Activated CD4-positive, alpha-beta memory T cell treated with anti-CD3 and anti-CD28 coated beads for 36 hours (primary cell): ENCODE measurements at regions not wholly inside any gene's neighbourhood (a gene's known extent, or its start where the extent isn't known, plus 50 kb on each side); places are given as distances from the start of the nearest gene placed in this dataset.
"Not testable (repeated sequence)": the region's sequence is repeated elsewhere in the genome, so short reads cannot be mapped to it uniquely, and the experiment has no call there.

ENCODE experiments used
- CTCF ChIA-PET: fragments of 350-600 bp; sonication (Branson Sonifier 250); formaldehyde crosslinking; loops from one replicate; lab custom pipeline; 2021; ENCODE audit warnings: antibody characterized with exemption, inconsistent platforms; lab: Charles Lee
- POLR2A ChIA-PET: fragments of 350-600 bp; sonication (Branson Sonifier 250); formaldehyde crosslinking; loops from one replicate; lab custom pipeline; 2021; ENCODE audit warnings: antibody characterized with exemption; lab: Charles Lee
- DNase-seq: peaks from one replicate; pipeline ENCODE4 v3.0.0-alpha.2; 2020
- H3K27ac Mint-ChIP-seq: one replicate; pipeline ENCODE4 v1.8.0; 2021; ENCODE audit warnings: mixed read lengths
- H3K27me3 Mint-ChIP-seq: one replicate; pipeline ENCODE4 v1.8.0; 2021; ENCODE audit warnings: mixed read lengths
- H3K36me3 Mint-ChIP-seq: one replicate; pipeline ENCODE4 v1.8.0; 2021; ENCODE audit warnings: mixed read lengths
- H3K4me1 Mint-ChIP-seq: one replicate; pipeline ENCODE4 v1.8.0; 2021; ENCODE audit warnings: low read depth, mixed read lengths
- H3K4me3 Mint-ChIP-seq: one replicate; pipeline ENCODE4 v1.8.0; 2021; ENCODE audit warnings: mild to moderate bottlenecking, mixed read lengths
- H3K9me3 Mint-ChIP-seq: one replicate; pipeline ENCODE4 v1.8.0; 2021; ENCODE audit warnings: mixed read lengths
- intact Hi-C: fragments of 100-400 bp; cut with micrococcal nuclease; formaldehyde crosslinking; loops from one replicate; pipeline ENCODE4 v1.15.1; 2023

GRCh38 chr3:178186666-178187065 lies 349.6 kb upstream of the KCNMB2 start:
- DNase-seq, result no peak
- H3K36me3 Mint-ChIP-seq, result no peaks in the 10 kb centered on the region
- intact Hi-C loops, result no loop called here
- ChIA-PET CTCF (no interaction called here), POLR2A (no interaction called here)
- no peaks in the 10 kb centered on the region for H3K4me1 Mint-ChIP-seq
- H3K4me3 Mint-ChIP-seq, result no peak overlapping the region
- no peaks in the 10 kb centered on the region for H3K27me3 Mint-ChIP-seq
- no peak overlapping the region for H3K27ac Mint-ChIP-seq
- no peaks in the 10 kb centered on the region for H3K9me3 Mint-ChIP-seq

GRCh38 chr3:178189854-178190253 lies 346.4 kb upstream of the KCNMB2 start:
- Mint-ChIP-seq H3K9me3 (no peaks in the 10 kb centered on the region), H3K27me3 (no peaks in the 10 kb centered on the region), H3K27ac (no peak overlapping the region), H3K4me3 (no peak overlapping the region), H3K4me1 (peaks cover 4% of the 10 kb centered on the region), H3K36me3 (no peaks in the 10 kb centered on the region)
- POLR2A ChIA-PET, result no interaction called here
- intact Hi-C loops, result no loop called here
- DNase-seq, result no peak
- CTCF ChIA-PET, result no interaction called here

- Mint-ChIP-seq H3K4me3 (no peak overlapping the region), H3K9me3 (no peaks in the 10 kb centered on the region), H3K4me1 (peaks cover 4% of the 10 kb centered on the region), H3K27me3 (no peaks in the 10 kb centered on the region), H3K36me3 (no peaks in the 10 kb centered on the region), H3K27ac (no peak overlapping the region)
- ChIA-PET POLR2A (no interaction called here), CTCF (no interaction called here)
- intact Hi-C loops, result no loop called here
- DNase-seq, result no peak
Observed at GRCh38 chr3:178193846-178194245, 342.4 kb upstream of the KCNMB2 start.

- CTCF ChIA-PET, result no interaction called here
- no peaks in the 10 kb centered on the region for H3K36me3 Mint-ChIP-seq
- no peak for DNase-seq
- intact Hi-C loops, result no loop called here
- no peaks in the 10 kb centered on the region for H3K27me3 Mint-ChIP-seq
- POLR2A ChIA-PET, result no interaction called here
- no peak overlapping the region for H3K4me3 Mint-ChIP-seq
- no peaks in the 10 kb centered on the region for H3K9me3 Mint-ChIP-seq
- peaks cover 4% of the 10 kb centered on the region for H3K4me1 Mint-ChIP-seq
- no peak overlapping the region for H3K27ac Mint-ChIP-seq
Observed at GRCh38 chr3:178194539-178194938, 341.7 kb upstream of the KCNMB2 start.

GRCh38 chr3:178195824-178196223 lies 340.4 kb upstream of the KCNMB2 start:
- Mint-ChIP-seq H3K27ac (no peak overlapping the region), H3K36me3 (no peaks in the 10 kb centered on the region), H3K27me3 (no peaks in the 10 kb centered on the region), H3K4me1 (peaks cover 4% of the 10 kb centered on the region), H3K4me3 (no peak overlapping the region), H3K9me3 (no peaks in the 10 kb centered on the region)
- ChIA-PET CTCF (no interaction called here), POLR2A (no interaction called here)
- intact Hi-C loops, result no loop called here
- DNase-seq, result no peak

- POLR2A ChIA-PET, result no interaction called here
- CTCF ChIA-PET, result no interaction called here
- DNase-seq, result no peak
- Mint-ChIP-seq H3K27ac (no peak overlapping the region), H3K4me1 (peaks cover 4% of the 10 kb centered on the region), H3K27me3 (no peaks in the 10 kb centered on the region), H3K36me3 (no peaks in the 10 kb centered on the region), H3K4me3 (no peak overlapping the region), H3K9me3 (no peaks in the 10 kb centered on the region)
- intact Hi-C loops, result no loop called here
Observed at GRCh38 chr3:178198329-178198728, 337.9 kb upstream of the KCNMB2 start.

- CTCF ChIA-PET, result no interaction called here
- no peaks in the 10 kb centered on the region for H3K36me3 Mint-ChIP-seq
Observed at GRCh38 chr3:178200316-178200715, 335.9 kb upstream of the KCNMB2 start.

GRCh38 chr3:178201714-178202113 lies 334.5 kb upstream of the KCNMB2 start:
- no peaks in the 10 kb centered on the region for H3K36me3 Mint-ChIP-seq
- no peak for DNase-seq
- no peaks in the 10 kb centered on the region for H3K4me1 Mint-ChIP-seq
- no peak overlapping the region for H3K4me3 Mint-ChIP-seq
- H3K27ac Mint-ChIP-seq, result no peak overlapping the region
- ChIA-PET POLR2A (no interaction called here), CTCF (no interaction called here)
- no peaks in the 10 kb centered on the region for H3K9me3 Mint-ChIP-seq
- H3K27me3 Mint-ChIP-seq, result no peaks in the 10 kb centered on the region
- intact Hi-C loops, result no loop called here

More at GRCh38 chr3:178200316-178200715, 335.9 kb upstream of the KCNMB2 start:
- Mint-ChIP-seq H3K27ac (no peak overlapping the region), H3K4me3 (no peak overlapping the region), H3K27me3 (no peaks in the 10 kb centered on the region), H3K9me3 (no peaks in the 10 kb centered on the region), H3K4me1 (no peaks in the 10 kb centered on the region)
- intact Hi-C loops, result no loop called here
- no peak for DNase-seq
- POLR2A ChIA-PET, result no interaction called here

GRCh38 chr3:178202194-178202593 lies 334.0 kb upstream of the KCNMB2 start:
- no peaks in the 10 kb centered on the region for H3K36me3 Mint-ChIP-seq
- H3K27ac Mint-ChIP-seq, result no peak overlapping the region
- no peaks in the 10 kb centered on the region for H3K4me1 Mint-ChIP-seq
- no peaks in the 10 kb centered on the region for H3K27me3 Mint-ChIP-seq
- H3K9me3 Mint-ChIP-seq, result no peaks in the 10 kb centered on the region
- POLR2A ChIA-PET, result no interaction called here
- no peak for DNase-seq
- intact Hi-C loops, result no loop called here
- no peak overlapping the region for H3K4me3 Mint-ChIP-seq
- CTCF ChIA-PET, result no interaction called here

- DNase-seq, result no peak
- intact Hi-C loops, result no loop called here
- H3K27ac Mint-ChIP-seq, result no peak overlapping the region
- no peaks in the 10 kb centered on the region for H3K27me3 Mint-ChIP-seq
- ChIA-PET POLR2A (no interaction called here), CTCF (no interaction called here)
- H3K4me1 Mint-ChIP-seq, result no peaks in the 10 kb centered on the region
- no peak overlapping the region for H3K4me3 Mint-ChIP-seq
- H3K9me3 Mint-ChIP-seq, result no peaks in the 10 kb centered on the region
- H3K36me3 Mint-ChIP-seq, result no peaks in the 10 kb centered on the region
Observed at GRCh38 chr3:178203165-178203564, 333.1 kb upstream of the KCNMB2 start.

GRCh38 chr3:178203650-178204049 lies 332.6 kb upstream of the KCNMB2 start:
- intact Hi-C loops, result no loop called here
- Mint-ChIP-seq H3K27ac (no peak overlapping the region), H3K9me3 (no peaks in the 10 kb centered on the region), H3K36me3 (no peaks in the 10 kb centered on the region), H3K4me3 (no peak overlapping the region), H3K27me3 (peaks cover under 1% of the 10 kb centered on the region), H3K4me1 (no peaks in the 10 kb centered on the region)
- ChIA-PET POLR2A (no interaction called here), CTCF (no interaction called here)
- no peak for DNase-seq

GRCh38 chr3:178205740-178206139 lies 330.5 kb upstream of the KCNMB2 start:
- Mint-ChIP-seq H3K27me3 (peaks cover 2% of the 10 kb centered on the region), H3K27ac (no peak overlapping the region), H3K9me3 (no peaks in the 10 kb centered on the region), H3K4me1 (no peaks in the 10 kb centered on the region), H3K36me3 (no peaks in the 10 kb centered on the region), H3K4me3 (no peak overlapping the region)
- ChIA-PET CTCF (no interaction called here), POLR2A (no interaction called here)
- intact Hi-C loops, result no loop called here
- no peak for DNase-seq

GRCh38 chr3:178206521-178206920 lies 329.7 kb upstream of the KCNMB2 start:
- no peak overlapping the region for H3K27ac Mint-ChIP-seq
- H3K4me1 Mint-ChIP-seq, result no peaks in the 10 kb centered on the region
- peaks cover 2% of the 10 kb centered on the region for H3K27me3 Mint-ChIP-seq
- H3K4me3 Mint-ChIP-seq, result no peak overlapping the region
- no peak for DNase-seq
- ChIA-PET POLR2A (no interaction called here), CTCF (no interaction called here)
- intact Hi-C loops, result no loop called here
- H3K9me3 Mint-ChIP-seq, result no peaks in the 10 kb centered on the region
- H3K36me3 Mint-ChIP-seq, result no peaks in the 10 kb centered on the region

GRCh38 chr3:178207161-178207560 lies 329.1 kb upstream of the KCNMB2 start:
- DNase-seq, H3K36me3 Mint-ChIP-seq, H3K27ac Mint-ChIP-seq, H3K27me3 Mint-ChIP-seq, intact Hi-C loops, H3K4me3 Mint-ChIP-seq, CTCF ChIA-PET, H3K9me3 Mint-ChIP-seq, H3K4me1 Mint-ChIP-seq, POLR2A ChIA-PET: not testable (repeated sequence)
